ENCODE measurements at regions not wholly inside any gene's neighbourhood (a gene's known extent, or its start where the extent isn't known, plus 50 kb on each side); places are given as distances from the start of the nearest gene placed in this dataset.

DNA sequence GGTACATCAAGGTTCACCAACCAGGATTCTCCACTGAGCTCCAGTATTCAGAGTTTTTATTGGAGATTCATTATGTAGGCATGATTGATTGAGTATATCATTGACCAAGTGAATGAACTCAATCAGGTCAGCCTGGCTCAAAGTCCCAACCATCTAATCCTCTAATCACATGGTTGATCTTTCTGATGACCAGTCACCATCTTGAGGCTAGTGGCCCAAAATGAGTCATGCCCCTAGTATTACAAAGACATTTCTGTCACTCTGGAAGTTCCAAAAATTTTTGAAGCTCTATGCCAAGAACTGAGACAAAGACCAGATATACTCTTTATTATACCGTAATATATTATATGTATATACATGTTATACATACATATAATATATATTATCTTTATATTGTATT lies 75.9 kb upstream of the ATF7IP start:
- Histone ChIP-seq H2AFZ (ENCODE audit: low read depth, low read length) (no peak overlapping the region), H3K4me2 (ENCODE audit: low read length) (no peak overlapping the region), H4K20me1 (ENCODE audit: insufficient read depth, low read length) (no peaks in the 10 kb centered on the region), H3K9ac (ENCODE audit: low read length) (no peak overlapping the region), H3K79me2 (ENCODE audit: low read length) (no peaks in the 10 kb centered on the region), H3K27ac (ENCODE audit: low read length) (no peak overlapping the region), H3K9me3 (ENCODE audit: insufficient read depth, low read length) (peaks cover 24% of the 10 kb centered on the region; the same call in 1 of the 2 replicates), H3K4me3 (ENCODE audit: low read length) (no peak overlapping the region), H3K27me3 (ENCODE audit: low read depth, low read length) (no peaks in the 10 kb centered on the region), H3K36me3 (replicated peaks; ENCODE audit: low read depth, low read length) (peaks cover 18% of the 10 kb centered on the region), H3K4me1 (ENCODE audit: low read length) (peaks cover 12% of the 10 kb centered on the region)
- TF ChIP-seq, protein P1, sequence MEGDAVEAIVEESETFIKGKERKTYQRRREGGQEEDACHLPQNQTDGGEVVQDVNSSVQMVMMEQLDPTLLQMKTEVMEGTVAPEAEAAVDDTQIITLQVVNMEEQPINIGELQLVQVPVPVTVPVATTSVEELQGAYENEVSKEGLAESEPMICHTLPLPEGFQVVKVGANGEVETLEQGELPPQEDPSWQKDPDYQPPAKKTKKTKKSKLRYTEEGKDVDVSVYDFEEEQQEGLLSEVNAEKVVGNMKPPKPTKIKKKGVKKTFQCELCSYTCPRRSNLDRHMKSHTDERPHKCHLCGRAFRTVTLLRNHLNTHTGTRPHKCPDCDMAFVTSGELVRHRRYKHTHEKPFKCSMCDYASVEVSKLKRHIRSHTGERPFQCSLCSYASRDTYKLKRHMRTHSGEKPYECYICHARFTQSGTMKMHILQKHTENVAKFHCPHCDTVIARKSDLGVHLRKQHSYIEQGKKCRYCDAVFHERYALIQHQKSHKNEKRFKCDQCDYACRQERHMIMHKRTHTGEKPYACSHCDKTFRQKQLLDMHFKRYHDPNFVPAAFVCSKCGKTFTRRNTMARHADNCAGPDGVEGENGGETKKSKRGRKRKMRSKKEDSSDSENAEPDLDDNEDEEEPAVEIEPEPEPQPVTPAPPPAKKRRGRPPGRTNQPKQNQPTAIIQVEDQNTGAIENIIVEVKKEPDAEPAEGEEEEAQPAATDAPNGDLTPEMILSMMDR (IDR thresholded peaks at IDR 0.05; ENCODE audit: low read depth, low read length), result no peak
- TF ChIP-seq EZH2phosphoT487 (IDR thresholded peaks at IDR 0.05; ENCODE audit: low read depth), result no peak

DNA sequence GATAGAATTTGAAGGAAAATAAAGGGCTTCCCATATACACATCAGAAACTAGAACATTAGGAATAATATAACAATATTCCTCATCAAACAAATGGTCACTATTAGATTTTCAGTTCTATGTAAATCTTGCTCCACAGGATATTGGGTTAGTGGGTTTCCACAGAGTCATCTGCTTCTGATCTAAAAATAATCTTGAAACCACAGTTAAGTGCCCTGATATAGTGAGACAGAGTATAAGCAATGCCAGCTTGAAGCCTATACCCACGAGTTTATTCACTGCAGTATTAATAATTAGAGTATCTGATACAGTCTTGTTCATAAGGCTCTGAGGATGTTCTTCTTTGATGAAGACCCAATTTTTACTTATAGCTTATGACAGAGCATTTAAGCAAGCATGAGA lies 74.5 kb upstream of the ATF7IP start:
- no peak for TF ChIP-seq EZH2phosphoT487 (IDR thresholded peaks at IDR 0.05; ENCODE audit: low read depth)
- TF ChIP-seq, protein P1 (IDR thresholded peaks at IDR 0.05; ENCODE audit: low read depth, low read length), result no peak
- no peak overlapping the region for H3K4me2 ChIP-seq (ENCODE audit: low read length)
- peaks cover 18% of the 10 kb centered on the region for H3K36me3 ChIP-seq (replicated peaks; ENCODE audit: low read depth, low read length)
- peaks cover 21% of the 10 kb centered on the region; the same call in 1 of the 2 replicates for H3K9me3 ChIP-seq (ENCODE audit: insufficient read depth, low read length)
- no peak overlapping the region for H3K9ac ChIP-seq (ENCODE audit: low read length)
- peaks cover 11% of the 10 kb centered on the region for H3K4me1 ChIP-seq (ENCODE audit: low read length)
- H3K27ac ChIP-seq (ENCODE audit: low read length), result no peak overlapping the region
- H4K20me1 ChIP-seq (ENCODE audit: insufficient read depth, low read length), result no peaks in the 10 kb centered on the region
- H2AFZ ChIP-seq (ENCODE audit: low read depth, low read length), result no peak overlapping the region
- H3K4me3 ChIP-seq (ENCODE audit: low read length), result no peak overlapping the region
- no peaks in the 10 kb centered on the region for H3K79me2 ChIP-seq (ENCODE audit: low read length)
- H3K27me3 ChIP-seq (ENCODE audit: low read depth, low read length), result no peaks in the 10 kb centered on the region

DNA sequence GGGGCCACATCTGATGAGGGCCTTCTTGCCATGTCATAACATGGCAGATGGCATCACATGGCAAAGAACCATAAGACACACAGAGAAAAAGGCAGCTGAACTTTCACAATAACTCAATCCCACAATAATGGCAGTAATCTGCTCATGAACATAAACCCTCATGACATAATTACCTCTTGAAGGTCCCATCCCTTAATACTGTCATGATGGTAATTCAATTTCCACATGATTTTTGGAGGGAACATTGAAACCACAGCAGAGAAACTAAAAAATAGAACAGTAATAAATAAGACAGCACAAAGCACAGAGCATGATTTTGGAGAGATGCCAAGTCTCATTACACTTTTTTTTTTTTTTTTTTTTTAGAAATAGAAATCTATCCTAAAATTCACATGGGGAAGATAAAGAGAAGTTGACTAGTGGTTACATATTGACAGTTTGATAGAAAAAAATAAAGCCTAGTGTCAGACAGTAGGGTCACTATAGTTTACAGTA lies 61.8 kb upstream of the ATF7IP start:
- Histone ChIP-seq H3K4me2 (ENCODE audit: low read length) (no peak overlapping the region), H4K20me1 (ENCODE audit: insufficient read depth, low read length) (no peaks in the 10 kb centered on the region), H3K4me1 (ENCODE audit: low read length) (peaks cover 21% of the 10 kb centered on the region), H3K27me3 (ENCODE audit: low read depth, low read length) (no peaks in the 10 kb centered on the region), H3K9ac (ENCODE audit: low read length) (no peak overlapping the region), H3K27ac (ENCODE audit: low read length) (no peak overlapping the region), H3K79me2 (ENCODE audit: low read length) (no peaks in the 10 kb centered on the region), H2AFZ (ENCODE audit: low read depth, low read length) (no peak overlapping the region), H3K9me3 (ENCODE audit: insufficient read depth, low read length) (0 out of 2 replicates have a peak, but pooled peaks cover 6% of the 10 kb centered on the region), H3K4me3 (ENCODE audit: low read length) (no peak overlapping the region), H3K36me3 (replicated peaks; ENCODE audit: low read depth, low read length) (no peaks in the 10 kb centered on the region)
- TF ChIP-seq, protein P1 (IDR thresholded peaks at IDR 0.05; ENCODE audit: low read depth, low read length), result no peak
- no peak for TF ChIP-seq EZH2phosphoT487 (IDR thresholded peaks at IDR 0.05; ENCODE audit: low read depth)

DNA sequence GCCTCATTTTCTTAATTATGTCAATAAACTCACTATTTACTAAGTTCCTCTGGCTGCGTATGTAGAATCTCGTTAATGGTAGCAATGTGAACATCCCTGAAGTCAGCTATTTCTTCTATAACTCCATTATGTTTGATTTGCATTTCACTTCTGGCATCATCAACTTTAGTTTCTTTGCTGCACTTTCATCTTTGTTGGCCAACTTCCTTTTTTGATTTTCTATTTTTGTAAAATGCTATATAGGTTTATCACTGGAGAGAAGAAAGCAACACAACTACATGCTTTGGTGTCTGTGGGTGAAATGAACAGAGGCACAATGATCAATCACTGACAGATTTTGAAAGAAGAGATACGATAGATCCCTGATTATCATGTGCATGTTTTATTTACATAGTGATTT lies 58.5 kb upstream of the ATF7IP start:
- Histone ChIP-seq H3K4me2 (ENCODE audit: low read length) (peak overlapping the region; percentile 52), H3K4me3 (ENCODE audit: low read length) (peak overlapping the region; percentile 48), H3K27ac (ENCODE audit: low read length) (peak overlapping the region; percentile 88), H2AFZ (ENCODE audit: low read depth, low read length) (peak overlapping the region; percentile 69), H4K20me1 (ENCODE audit: insufficient read depth, low read length) (no peaks in the 10 kb centered on the region), H3K9me3 (ENCODE audit: insufficient read depth, low read length) (no peaks in the 10 kb centered on the region), H3K4me1 (ENCODE audit: low read length) (peaks cover 31% of the 10 kb centered on the region), H3K79me2 (ENCODE audit: low read length) (no peaks in the 10 kb centered on the region), H3K36me3 (replicated peaks; ENCODE audit: low read depth, low read length) (no peaks in the 10 kb centered on the region), H3K9ac (ENCODE audit: low read length) (peak overlapping the region; percentile 48; the same call in 1 of the 2 replicates), H3K27me3 (ENCODE audit: low read depth, low read length) (no peaks in the 10 kb centered on the region)
- TF ChIP-seq EZH2phosphoT487 (IDR thresholded peaks at IDR 0.05; ENCODE audit: low read depth), result no peak
- TF ChIP-seq, protein P1 (IDR thresholded peaks at IDR 0.05; ENCODE audit: low read depth, low read length), result no peak

Data from OCI-LY3 (cell line).